ENCODE measurements at regions not wholly inside any gene's neighbourhood (a gene's known extent, or its start where the extent isn't known, plus 50 kb on each side); places are given as distances from the start of the nearest gene placed in this dataset.

- TF ChIP-seq CTCF (IDR thresholded peaks at IDR 0.05; ENCODE audit: low read depth, low read length, poor library complexity, severe bottlenecking): no peak
- TF ChIP-seq EZH2phosphoT487 (IDR thresholded peaks at IDR 0.05; ENCODE audit: borderline replicate concordance, low read length): no peak
These were observed 90.2 kb upstream of the CMC1 start for GRCh38 chr3:28151207-28151550.

Data from DOHH2 (cell line).